ENCODE measurements at regions not wholly inside any gene's neighbourhood (a gene's known extent, or its start where the extent isn't known, plus 50 kb on each side); places are given as distances from the start of the nearest gene placed in this dataset.

DNA sequence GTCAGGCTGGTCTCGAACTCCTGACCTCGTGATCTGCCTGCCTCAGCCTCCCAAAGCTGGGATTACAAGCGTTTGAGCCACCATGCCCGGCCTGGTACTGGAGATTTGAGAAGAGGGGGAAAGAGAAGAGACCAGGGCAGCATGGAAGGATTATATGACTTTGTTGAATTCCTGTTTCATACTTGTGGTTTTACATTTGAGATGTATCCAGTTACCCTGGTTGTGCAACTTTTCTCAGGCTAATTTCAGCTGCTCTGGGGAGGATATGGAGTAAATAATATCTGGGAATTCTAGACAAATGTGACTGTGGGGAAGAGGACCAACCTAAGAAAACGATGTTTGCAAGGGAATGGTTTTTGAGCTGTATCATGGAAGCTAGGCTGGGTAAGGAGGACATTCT, 89.5 kb upstream of the GREM2 start:
- TF ChIP-seq CTBP1 (IDR thresholded peaks at IDR 0.05; ENCODE audit: borderline replicate concordance), result no peak
- TF ChIP-seq BHLHE40 (IDR thresholded peaks at IDR 0.05; ENCODE audit: borderline replicate concordance), result no peak
